ENCODE measurements at regions not wholly inside any gene's neighbourhood (a gene's known extent, or its start where the extent isn't known, plus 50 kb on each side); places are given as distances from the start of the nearest gene placed in this dataset.
"Not testable (repeated sequence)": the region's sequence is repeated elsewhere in the genome, so short reads cannot be mapped to it uniquely, and the experiment has no call there.

- Histone ChIP-seq H3K27ac (no peak overlapping the region), H3K4me1 (no peaks in the 10 kb centered on the region), H3K27me3 (no peaks in the 10 kb centered on the region), H3K36me3 (no peaks in the 10 kb centered on the region), H3K9me3 (no peaks in the 10 kb centered on the region), H3K4me3 (no peak overlapping the region)
- no peak for TF ChIP-seq POLR2AphosphoS5 (IDR thresholded peaks at IDR 0.05; ENCODE audit: insufficient read depth in 1 of 2, low read depth in 1 of 2)
- no peak for TF ChIP-seq CTCF (IDR thresholded peaks at IDR 0.05)
- no peak for TF ChIP-seq POLR2A (IDR thresholded peaks at IDR 0.05)
- intact Hi-C loops (cut with DNase I), result no loop called here
- peak in 1 of 2 donors; percentile 22 for DNase-seq (ENCODE audit: extremely low spot score in 2 of 2)
Observed at GRCh38 chr7:24158975-24159374, 125.0 kb upstream of the NPY start.

GRCh38 chr7:24164401-24164800 is 119.6 kb upstream of the NPY start:
- H3K9me3 ChIP-seq, result no peaks in the 10 kb centered on the region
- TF ChIP-seq POLR2AphosphoS5 (IDR thresholded peaks at IDR 0.05; ENCODE audit: insufficient read depth in 1 of 2, low read depth in 1 of 2) (no peak), CTCF (IDR thresholded peaks at IDR 0.05) (no peak), POLR2A (IDR thresholded peaks at IDR 0.05) (no peak)
- H3K27ac ChIP-seq, result no peak overlapping the region
- no peaks in the 10 kb centered on the region for H3K27me3 ChIP-seq
- no peak for DNase-seq (ENCODE audit: extremely low spot score in 2 of 2)
- no peaks in the 10 kb centered on the region for H3K4me1 ChIP-seq
- H3K4me3 ChIP-seq, result no peak overlapping the region
- intact Hi-C loops (cut with DNase I), result no loop called here
- H3K36me3 ChIP-seq, result no peaks in the 10 kb centered on the region

- intact Hi-C loops (cut with DNase I), result no loop called here
- Histone ChIP-seq H3K27ac (no peak overlapping the region), H3K4me1 (no peaks in the 10 kb centered on the region), H3K27me3 (no peaks in the 10 kb centered on the region), H3K36me3 (no peaks in the 10 kb centered on the region), H3K9me3 (no peaks in the 10 kb centered on the region), H3K4me3 (no peak overlapping the region)
- DNase-seq (ENCODE audit: extremely low spot score in 2 of 2), result no peak
- TF ChIP-seq POLR2AphosphoS5 (IDR thresholded peaks at IDR 0.05; ENCODE audit: insufficient read depth in 1 of 2, low read depth in 1 of 2), result no peak
- no peak for TF ChIP-seq CTCF (IDR thresholded peaks at IDR 0.05)
- no peak for TF ChIP-seq POLR2A (IDR thresholded peaks at IDR 0.05)
Observed at GRCh38 chr7:24169077-24169624, 114.8 kb upstream of the NPY start.

- H3K27ac ChIP-seq; H3K36me3 ChIP-seq; H3K9me3 ChIP-seq; H3K27me3 ChIP-seq; H3K4me1 ChIP-seq; intact Hi-C loops (cut with DNase I); H3K4me3 ChIP-seq: not testable (repeated sequence)
- DNase-seq (ENCODE audit: extremely low spot score in 2 of 2), result peak in 1 of 2 donors; percentile 6
Observed at GRCh38 chr7:24171951-24172350, 112.0 kb upstream of the NPY start.

- no peaks in the 10 kb centered on the region for H3K36me3 ChIP-seq
- H3K27me3 ChIP-seq, result no peaks in the 10 kb centered on the region
- no peaks in the 10 kb centered on the region for H3K4me1 ChIP-seq
- no peaks in the 10 kb centered on the region for H3K9me3 ChIP-seq
- H3K4me3 ChIP-seq, result no peak overlapping the region
- no peak overlapping the region for H3K27ac ChIP-seq
- DNase-seq (ENCODE audit: extremely low spot score in 2 of 2), result no peak
- TF ChIP-seq POLR2A (IDR thresholded peaks at IDR 0.05) (no peak), CTCF (IDR thresholded peaks at IDR 0.05) (no peak), POLR2AphosphoS5 (IDR thresholded peaks at IDR 0.05; ENCODE audit: insufficient read depth in 1 of 2, low read depth in 1 of 2) (no peak)
- intact Hi-C loops (cut with DNase I), result no loop called here
Observed at GRCh38 chr7:24172856-24173255, 111.1 kb upstream of the NPY start.
